ENCODE measurements at regions not wholly inside any gene's neighbourhood (a gene's known extent, or its start where the extent isn't known, plus 50 kb on each side); places are given as distances from the start of the nearest gene placed in this dataset.

GRCh38 chr19:28330831-28331230 lies 882.1 kb downstream of the UQCRFS1 start:
- no peak for TF ChIP-seq CTCF (IDR thresholded peaks at IDR 0.05; ENCODE audit: insufficient read depth, low read length)
- TF ChIP-seq SPI1 (IDR thresholded peaks at IDR 0.05; ENCODE audit: borderline replicate concordance, low read depth), result no peak
- no peak for TF ChIP-seq POLR2AphosphoS5 (IDR thresholded peaks at IDR 0.05; ENCODE audit: low read depth)
- TF ChIP-seq GABPA (IDR thresholded peaks at IDR 0.05; ENCODE audit: low read depth), result no peak
- TF ChIP-seq REST (IDR thresholded peaks at IDR 0.05; ENCODE audit: insufficient replicate concordance, low read depth), result no peak
- Histone ChIP-seq H3K27me3 (ENCODE audit: insufficient read depth, poor library complexity, severe bottlenecking) (no peaks in the 10 kb centered on the region), H3K4me3 (replicated peaks; ENCODE audit: insufficient read depth, low read length) (no peak overlapping the region), H3K27ac (replicated peaks) (no peak overlapping the region)
- no peak for DNase-seq (ENCODE audit: low read depth in 1 of 2, low spot score in 1 of 2)

- no peak for TF ChIP-seq GABPA (IDR thresholded peaks at IDR 0.05; ENCODE audit: low read depth)
- no peak for TF ChIP-seq SPI1 (IDR thresholded peaks at IDR 0.05; ENCODE audit: borderline replicate concordance, low read depth)
- DNase-seq (ENCODE audit: low read depth in 1 of 2, low spot score in 1 of 2), result no peak
- no peak overlapping the region for H3K4me3 ChIP-seq (replicated peaks; ENCODE audit: insufficient read depth, low read length)
- H3K27ac ChIP-seq (replicated peaks), result no peak overlapping the region
- no peaks in the 10 kb centered on the region for H3K27me3 ChIP-seq (ENCODE audit: insufficient read depth, poor library complexity, severe bottlenecking)
These were observed 883.5 kb downstream of the UQCRFS1 start for GRCh38 chr19:28329429-28329828.

- no peak for DNase-seq (ENCODE audit: low read depth in 1 of 2, low spot score in 1 of 2)
- TF ChIP-seq SPI1 (IDR thresholded peaks at IDR 0.05; ENCODE audit: borderline replicate concordance, low read depth), result no peak
- TF ChIP-seq GABPA (IDR thresholded peaks at IDR 0.05; ENCODE audit: low read depth), result no peak
- TF ChIP-seq CTCF (IDR thresholded peaks at IDR 0.05; ENCODE audit: insufficient read depth, low read length), result no peak
- no peak for TF ChIP-seq POLR2AphosphoS5 (IDR thresholded peaks at IDR 0.05; ENCODE audit: low read depth)
- TF ChIP-seq REST (IDR thresholded peaks at IDR 0.05; ENCODE audit: insufficient replicate concordance, low read depth), result no peak
- H3K4me3 ChIP-seq (replicated peaks; ENCODE audit: insufficient read depth, low read length), result no peak overlapping the region
- no peak overlapping the region for H3K27ac ChIP-seq (replicated peaks)
- H3K27me3 ChIP-seq (ENCODE audit: insufficient read depth, poor library complexity, severe bottlenecking), result no peaks in the 10 kb centered on the region
These were observed 885.0 kb downstream of the UQCRFS1 start for GRCh38 chr19:28327905-28328304.

GRCh38 chr19:28326746-28327145 lies 886.2 kb downstream of the UQCRFS1 start:
- no peak overlapping the region for H3K4me3 ChIP-seq (replicated peaks; ENCODE audit: insufficient read depth, low read length)
- no peak overlapping the region for H3K27ac ChIP-seq (replicated peaks)
- H3K27me3 ChIP-seq (ENCODE audit: insufficient read depth, poor library complexity, severe bottlenecking), result no peaks in the 10 kb centered on the region
- TF ChIP-seq GABPA (IDR thresholded peaks at IDR 0.05; ENCODE audit: low read depth), result no peak
- TF ChIP-seq REST (IDR thresholded peaks at IDR 0.05; ENCODE audit: insufficient replicate concordance, low read depth), result no peak
- TF ChIP-seq SPI1 (IDR thresholded peaks at IDR 0.05; ENCODE audit: borderline replicate concordance, low read depth), result no peak
- no peak for TF ChIP-seq POLR2AphosphoS5 (IDR thresholded peaks at IDR 0.05; ENCODE audit: low read depth)
- no peak for TF ChIP-seq CTCF (IDR thresholded peaks at IDR 0.05; ENCODE audit: insufficient read depth, low read length)
- DNase-seq (ENCODE audit: low read depth in 1 of 2, low spot score in 1 of 2), result no peak
